Transverse colon (tissue), 4 donors: ENCODE measurements at regions not wholly inside any gene's neighbourhood (a gene's known extent, or its start where the extent isn't known, plus 50 kb on each side); places are given as distances from the start of the nearest gene placed in this dataset.
"Not testable (repeated sequence)": the region's sequence is repeated elsewhere in the genome, so short reads cannot be mapped to it uniquely, and the experiment has no call there.

ENCODE experiments used
- DNase-seq: peaks from one replicate; pipeline ENCODE4 v3.0.0-alpha.2; 2019
- H3K27ac ChIP-seq, 4 donors: fragments of 200-600 bp; sonication (generic); 2 replicates each; pipeline ENCODE4 v1.5.1; 2016 to 2018; ENCODE audit warnings: inconsistent platforms in 4 of 4
- H3K27me3 ChIP-seq: fragments of 200-600 bp; sonication (generic); 2 replicates; pipeline ENCODE4 v1.5.1; 2017; ENCODE audit warnings: inconsistent platforms
- H3K36me3 ChIP-seq, 4 donors: fragments of 200-600 bp; sonication (generic); 2 replicates each; pipeline ENCODE4 v1.5.1; 2017 to 2019; ENCODE audit warnings: inconsistent platforms in 4 of 4
- H3K4me1 ChIP-seq, 4 donors: fragments of 200-600 bp; sonication (generic); 2 replicates each; pipeline ENCODE4 v1.5.1; 2017 to 2020; ENCODE audit warnings: inconsistent platforms in 4 of 4
- H3K4me3 ChIP-seq, 4 donors: fragments of 200-600 bp; sonication (generic); 1 replicate in 1 of 4; 2 replicates in 3 of 4; pipeline versions ENCODE4 v1.5.1 to v1.6.1; 2017 to 2019; ENCODE audit warnings: inconsistent platforms in 4 of 4
- H3K9me3 ChIP-seq, 2 donors: fragments of 200-600 bp; sonication (generic); 2 replicates each; pipeline ENCODE4 v1.5.1; 2017 to 2019; ENCODE audit warnings: inconsistent platforms in 2 of 2
- EP300 ChIP-seq: sonication (generic); formaldehyde crosslinking; IDR thresholded peaks from one replicate; pipeline ENCODE4 v1.6.1; 2017; ENCODE audit warnings: antibody characterized with exemption, low read depth
- POLR2A ChIP-seq: fragments of 450-650 bp; IDR thresholded peaks from one replicate; pipeline ENCODE4 v1.6.1; 2016; ENCODE audit warnings: antibody characterized with exemption, mild to moderate bottlenecking, moderate library complexity
- POLR2AphosphoS5 ChIP-seq, 3 donors: sonication (generic); formaldehyde crosslinking; IDR thresholded peaks; one replicate each; pipeline ENCODE4 v1.6.1; 2016; ENCODE audit warnings: antibody characterized with exemption in 3 of 3
- WGBS, 2 donors: methylation state at CpG; one replicate each; pipeline ENCODE4 v1.1.5; 2018; ENCODE audit warnings: low coverage in 1 of 2; 5-methylcytosine and 5-hydroxymethylcytosine counted together
- in situ Hi-C, 4 donors: fragments of 200-750 bp; cut with MboI; loops; one replicate each; pipeline versions ENCODE4 v1.15.0 to v1.15.1; 2017; ENCODE audit warnings: low sequenced_read_pairs in 3 of 4, low pct_ligation_motif_present in 1 of 4, low pct_unique_long_range_greater_than_20kb in 1 of 4
- intact Hi-C: fragments of 100-400 bp; cut with DNase I; formaldehyde crosslinking; loops from one replicate; pipeline ENCODE4 v1.15.1; 2023; ENCODE audit warnings: low total_unique reads
- small RNA-seq, 4 donors: library from RNA; depleted of rRNA; stranded (forward); fragments of <200 nt; gene quantifications; one replicate each; pipeline ENCODE3, GENCODE V24; 2016
- TF ChIP-seq, protein P1 (sequence below), 5 experiments: fragments of 200-600 bp in 3 of 5; fragments of 450-650 bp in 2 of 5; sonication (generic) in 3 of 5; IDR thresholded peaks; 1 replicate in 2 of 5; 2 replicates in 3 of 5; pipeline ENCODE4 v1.5.1; 2016 to 2017; ENCODE audit warnings: antibody characterized with exemption in 5 of 5, inconsistent platforms in 3 of 5, mild to moderate bottlenecking in 2 of 5, moderate library complexity in 1 of 5

DNA sequence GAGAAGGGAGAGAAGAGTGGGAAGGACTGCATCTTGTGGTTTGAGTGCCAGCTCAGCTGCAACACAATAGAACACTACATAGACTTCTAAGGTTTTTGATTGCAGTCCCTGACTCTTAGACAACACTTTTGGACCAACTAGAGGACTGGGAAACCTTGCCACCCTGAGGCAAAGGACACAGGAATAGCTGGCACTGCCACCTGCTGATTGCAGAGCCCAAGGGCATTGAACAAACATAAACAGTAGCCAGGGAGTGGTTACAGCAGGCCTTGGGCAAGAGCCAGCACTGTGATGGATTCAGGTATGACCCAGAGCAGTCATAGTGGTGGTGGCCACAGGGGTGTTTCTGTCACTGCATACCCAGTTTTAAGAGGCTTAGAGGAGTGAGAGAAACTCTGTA lies 72.5 kb upstream of the CXorf51A start:
- in situ Hi-C loops (no loop called here), intact Hi-C loops (no loop called here)
- Histone ChIP-seq H3K9me3 (no peaks in the 10 kb centered on the region), H3K36me3 (no peaks in the 10 kb centered on the region), H3K4me3 (no peak overlapping the region), H3K27me3 (no peaks in the 10 kb centered on the region), H3K4me1 (no peaks in the 10 kb centered on the region), H3K27ac (no peak overlapping the region)
- TF ChIP-seq, protein P1, sequence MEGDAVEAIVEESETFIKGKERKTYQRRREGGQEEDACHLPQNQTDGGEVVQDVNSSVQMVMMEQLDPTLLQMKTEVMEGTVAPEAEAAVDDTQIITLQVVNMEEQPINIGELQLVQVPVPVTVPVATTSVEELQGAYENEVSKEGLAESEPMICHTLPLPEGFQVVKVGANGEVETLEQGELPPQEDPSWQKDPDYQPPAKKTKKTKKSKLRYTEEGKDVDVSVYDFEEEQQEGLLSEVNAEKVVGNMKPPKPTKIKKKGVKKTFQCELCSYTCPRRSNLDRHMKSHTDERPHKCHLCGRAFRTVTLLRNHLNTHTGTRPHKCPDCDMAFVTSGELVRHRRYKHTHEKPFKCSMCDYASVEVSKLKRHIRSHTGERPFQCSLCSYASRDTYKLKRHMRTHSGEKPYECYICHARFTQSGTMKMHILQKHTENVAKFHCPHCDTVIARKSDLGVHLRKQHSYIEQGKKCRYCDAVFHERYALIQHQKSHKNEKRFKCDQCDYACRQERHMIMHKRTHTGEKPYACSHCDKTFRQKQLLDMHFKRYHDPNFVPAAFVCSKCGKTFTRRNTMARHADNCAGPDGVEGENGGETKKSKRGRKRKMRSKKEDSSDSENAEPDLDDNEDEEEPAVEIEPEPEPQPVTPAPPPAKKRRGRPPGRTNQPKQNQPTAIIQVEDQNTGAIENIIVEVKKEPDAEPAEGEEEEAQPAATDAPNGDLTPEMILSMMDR (IDR thresholded peaks at IDR 0.05): no peak
- no peak for TF ChIP-seq POLR2A
- TF ChIP-seq POLR2AphosphoS5 (IDR thresholded peaks at IDR 0.05): no peak
- no peak for TF ChIP-seq EP300
- no peak for DNase-seq

DNA sequence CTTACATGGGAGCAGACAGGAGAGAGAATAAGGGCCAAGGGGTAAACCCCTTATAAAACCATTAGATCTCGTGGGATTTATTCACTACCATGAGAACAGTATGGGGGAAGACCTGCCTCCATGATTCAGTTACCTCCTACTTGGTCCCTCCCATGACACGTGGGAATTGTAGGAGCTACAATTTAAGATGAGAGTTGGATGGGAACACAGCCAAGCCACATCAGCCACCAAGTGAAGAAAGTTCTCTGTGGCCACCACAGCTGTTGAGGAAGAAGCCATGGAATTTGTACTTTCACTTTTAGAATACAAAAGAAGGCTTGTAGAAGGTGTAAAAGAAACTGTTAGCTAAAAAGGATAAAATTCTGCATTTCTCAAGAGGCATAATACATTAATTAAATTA lies 67.0 kb upstream of the CXorf51A start:
- H3K4me1 ChIP-seq: no peaks in the 10 kb centered on the region
- intact Hi-C loops: no loop called here
- no peaks in the 10 kb centered on the region for H3K9me3 ChIP-seq
- in situ Hi-C loops: no loop called here
- no peaks in the 10 kb centered on the region for H3K27me3 ChIP-seq
- TF ChIP-seq, protein P1 (IDR thresholded peaks at IDR 0.05): no peak
- no peak for TF ChIP-seq POLR2AphosphoS5 (IDR thresholded peaks at IDR 0.05)
- H3K4me3 ChIP-seq: no peak overlapping the region
- no peaks in the 10 kb centered on the region for H3K36me3 ChIP-seq
- DNase-seq: no peak
- WGBS, 2 donors: 50% methylated on average over 2 of the region's 2 CpGs; no CpG with 5 or more reads in 1 of the 2 donors
- no peak overlapping the region for H3K27ac ChIP-seq

DNA sequence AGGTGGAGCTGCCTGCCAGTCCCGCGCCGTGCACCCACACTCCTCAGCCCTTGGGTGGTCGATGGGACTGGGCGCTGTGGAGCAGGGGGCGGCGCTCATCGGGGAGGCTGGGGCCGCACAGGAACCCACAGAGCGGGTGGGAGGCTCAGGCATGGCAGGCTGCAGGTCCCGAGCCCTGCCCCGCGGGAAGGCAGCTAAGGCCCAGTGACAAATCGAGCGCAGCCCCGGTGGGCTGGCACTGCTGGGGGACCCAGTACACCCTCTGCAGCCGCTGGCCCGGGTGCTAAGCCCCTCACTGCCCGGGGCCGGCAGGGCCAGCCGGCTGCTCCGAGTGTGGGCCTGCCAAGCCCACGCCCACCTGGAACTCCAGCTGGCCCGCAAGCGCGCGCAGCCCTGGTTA lies 52.3 kb upstream of the CXorf51A start:
- intact Hi-C loops, H3K27me3 ChIP-seq, in situ Hi-C loops, H3K36me3 ChIP-seq, H3K9me3 ChIP-seq, H3K27ac ChIP-seq, H3K4me1 ChIP-seq, H3K4me3 ChIP-seq, DNase-seq: not testable (repeated sequence)
- 94% methylated on average over 26 of the region's 27 CpGs; no CpG with 5 or more reads in 1 of the 2 donors for WGBS, 2 donors

DNA sequence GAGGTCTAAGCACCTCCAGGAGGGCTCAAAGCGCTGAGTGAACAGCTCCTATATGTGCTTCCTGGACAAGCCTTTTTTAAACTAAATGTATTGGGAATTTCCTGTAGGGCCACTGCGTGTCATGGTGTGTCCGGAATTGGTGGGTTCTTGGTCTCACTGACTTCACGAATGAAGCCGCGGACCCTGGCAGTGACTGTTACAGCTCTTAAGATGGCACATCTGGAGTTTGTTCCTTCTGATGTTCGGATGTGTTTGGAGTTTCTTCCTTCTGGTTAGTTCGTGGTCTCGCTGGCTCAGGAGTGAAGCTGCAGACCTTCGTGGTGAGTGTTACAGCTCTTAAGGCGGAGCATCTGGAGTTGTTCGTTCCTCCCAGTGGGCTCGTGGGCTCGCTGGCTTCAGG lies 51.2 kb upstream of the CXorf51A start:
- 88% methylated on average over 14 of the region's 14 CpGs; no CpG with 5 or more reads in 1 of the 2 donors for WGBS, 2 donors
- in situ Hi-C loops, H3K4me1 ChIP-seq, H3K36me3 ChIP-seq, intact Hi-C loops, H3K27me3 ChIP-seq, H3K27ac ChIP-seq, H3K4me3 ChIP-seq, DNase-seq, H3K9me3 ChIP-seq: not testable (repeated sequence)

Small RNA genes in the stretch of these regions (small RNA-seq; reads per million reads assigned to genes)
- 0 reads per million in 4 donors for gene Z99497.1
